GM12872 (cell line): ENCODE measurements at regions not wholly inside any gene's neighbourhood (a gene's known extent, or its start where the extent isn't known, plus 50 kb on each side); places are given as distances from the start of the nearest gene placed in this dataset.

Experiments
- CTCF ChIP-seq: IDR thresholded peaks from 3 replicates; pipeline ENCODE4 v1.5.1; 2011; ENCODE audit warnings: low read depth, mild to moderate bottlenecking, low read length, moderate library complexity; ENCODE audit not compliant: insufficient read depth

DNA sequence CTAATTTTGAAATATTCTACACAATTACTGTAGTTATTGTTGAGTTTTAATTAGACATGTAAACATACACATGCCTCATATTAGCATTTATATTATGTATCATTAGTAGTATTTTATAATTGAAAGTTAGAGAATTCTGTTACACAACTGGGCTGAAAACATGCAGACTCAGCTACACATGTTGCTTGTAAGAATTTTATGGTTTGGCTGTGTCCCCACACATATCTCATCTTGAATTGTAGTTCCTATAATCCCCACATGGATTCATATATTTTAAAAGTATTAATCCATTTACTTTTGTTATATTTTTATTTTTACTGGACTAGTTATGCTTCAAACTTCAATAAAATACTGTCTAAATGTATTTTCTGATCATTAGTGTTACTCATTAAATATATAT, 2075.3 kb upstream of the C9orf72 start:
- no peak for TF ChIP-seq CTCF

DNA sequence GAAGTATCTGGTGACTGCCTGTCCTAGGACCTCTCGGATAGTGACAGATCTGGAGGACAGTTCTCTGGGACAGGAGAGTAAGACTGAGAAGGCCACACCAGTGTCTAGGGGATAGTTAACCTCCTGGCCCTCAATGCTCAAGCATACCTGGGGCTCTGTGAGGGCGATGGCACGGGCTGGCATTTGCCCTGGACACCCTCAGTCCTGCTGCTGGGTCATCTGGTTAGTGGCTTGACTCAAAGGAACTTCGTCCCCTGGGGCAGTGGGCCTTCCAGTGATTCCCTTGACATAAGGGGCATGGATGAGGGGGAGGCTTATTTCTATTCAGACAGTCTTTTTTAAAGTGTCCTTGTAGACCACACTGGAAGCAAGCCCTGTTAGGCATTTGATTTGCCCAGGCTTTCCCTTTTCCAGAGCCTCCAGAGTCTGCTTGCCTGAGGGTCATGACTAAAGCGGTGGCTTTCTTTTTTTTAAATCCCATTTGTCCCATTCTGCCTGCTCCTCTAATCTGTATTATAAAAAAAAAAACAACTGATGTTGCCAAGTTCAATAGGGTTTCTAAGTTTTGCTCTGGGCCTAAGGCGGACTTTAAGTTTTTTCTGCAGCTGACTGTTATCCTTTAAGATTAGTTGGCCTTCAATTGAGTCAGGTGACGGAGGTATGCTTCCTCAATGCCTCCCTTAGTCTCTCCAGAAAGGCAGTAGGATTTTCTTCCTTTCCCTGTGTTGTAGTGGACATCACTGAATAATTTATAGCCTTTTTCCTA, 2083.5 kb upstream of the C9orf72 start:
- no peak for TF ChIP-seq CTCF

DNA sequence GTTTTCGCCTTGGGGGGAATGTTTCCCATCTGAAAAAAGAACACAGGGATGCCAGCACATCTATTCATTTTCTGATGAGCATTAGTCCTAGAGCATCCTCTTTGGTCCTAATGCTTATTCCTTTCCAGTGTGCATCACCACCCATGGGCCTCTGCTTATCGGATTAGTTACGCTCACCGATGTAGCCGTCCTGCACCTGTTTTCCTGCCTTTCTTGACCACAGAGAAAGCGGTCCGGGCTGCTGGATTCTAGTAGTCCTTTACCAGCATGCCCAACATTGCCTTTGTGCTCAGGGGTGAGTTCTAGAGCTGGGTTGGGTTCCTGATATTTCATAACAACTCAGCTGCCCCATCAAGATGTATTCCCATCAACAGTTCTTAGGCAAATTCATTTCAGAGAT, 2084.5 kb upstream of the C9orf72 start:
- TF ChIP-seq CTCF = no peak

DNA sequence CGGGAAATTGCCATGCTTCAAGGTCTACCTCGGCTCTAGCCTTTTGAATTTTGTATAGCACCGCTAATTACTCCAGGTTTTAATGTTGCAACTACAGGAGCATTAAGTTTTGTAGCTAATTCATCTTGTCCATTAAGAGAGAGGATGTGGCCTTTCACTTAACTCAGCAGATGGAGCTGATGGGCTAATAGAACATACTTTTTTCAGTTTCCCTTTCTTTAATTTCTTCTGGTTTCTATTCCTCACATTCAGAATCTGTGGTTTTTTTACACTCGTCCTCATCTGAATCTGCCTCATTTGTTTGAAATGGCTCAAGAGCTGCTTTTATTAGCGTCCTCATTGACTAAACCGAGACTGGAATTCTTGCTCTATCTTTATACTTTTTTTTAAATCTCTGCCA, 2085.7 kb upstream of the C9orf72 start:
- TF ChIP-seq CTCF = no peak

DNA sequence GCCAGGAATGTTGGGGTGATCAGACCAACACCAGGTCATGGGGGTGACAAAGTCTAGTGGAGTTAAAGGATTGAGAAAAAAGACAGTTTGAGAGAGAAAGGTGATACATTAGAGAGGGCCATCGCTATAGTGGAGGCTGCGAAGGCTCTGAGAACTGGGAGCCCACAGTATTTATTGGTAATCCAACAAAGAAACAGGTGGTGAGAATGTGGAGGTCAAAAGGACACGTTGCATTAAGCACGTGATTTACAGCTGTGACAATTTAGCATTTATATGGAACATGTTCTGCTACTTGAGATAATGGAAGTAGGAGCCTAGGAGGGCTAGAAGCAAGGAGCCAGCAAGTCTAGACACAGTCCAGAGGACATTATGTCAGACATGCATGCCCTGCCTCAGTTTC, 2086.5 kb upstream of the C9orf72 start:
- TF ChIP-seq CTCF = no peak

DNA sequence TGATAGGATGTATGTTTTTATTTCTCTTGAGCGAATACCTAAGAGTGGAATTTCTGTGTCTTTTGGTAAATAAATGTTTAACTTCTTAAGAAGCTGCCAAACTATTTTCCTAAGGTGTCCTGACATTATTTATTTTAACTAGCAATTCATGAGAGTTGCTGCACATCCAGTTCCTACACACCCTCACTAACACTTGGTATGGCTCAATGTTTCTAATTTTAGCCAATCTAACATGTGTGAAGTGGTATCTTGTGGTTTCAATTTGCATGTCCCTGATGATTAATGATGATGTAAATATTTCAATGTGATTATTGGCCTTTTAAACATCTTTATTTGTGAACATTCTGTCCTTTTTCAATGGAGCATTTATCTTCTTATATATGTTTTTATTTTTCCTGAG, 2095.5 kb upstream of the C9orf72 start:
- no peak for TF ChIP-seq CTCF

GRCh38 chr9:29669613-29670012, 2096.3 kb upstream of the C9orf72 start:
- TF ChIP-seq CTCF = no peak

GRCh38 chr9:29685531-29685930, 2112.2 kb upstream of the C9orf72 start:
- no peak for TF ChIP-seq CTCF
